ENCODE measurements at regions not wholly inside any gene's neighbourhood (a gene's known extent, or its start where the extent isn't known, plus 50 kb on each side); places are given as distances from the start of the nearest gene placed in this dataset.
"Not testable (repeated sequence)": the region's sequence is repeated elsewhere in the genome, so short reads cannot be mapped to it uniquely, and the experiment has no call there.

DNA sequence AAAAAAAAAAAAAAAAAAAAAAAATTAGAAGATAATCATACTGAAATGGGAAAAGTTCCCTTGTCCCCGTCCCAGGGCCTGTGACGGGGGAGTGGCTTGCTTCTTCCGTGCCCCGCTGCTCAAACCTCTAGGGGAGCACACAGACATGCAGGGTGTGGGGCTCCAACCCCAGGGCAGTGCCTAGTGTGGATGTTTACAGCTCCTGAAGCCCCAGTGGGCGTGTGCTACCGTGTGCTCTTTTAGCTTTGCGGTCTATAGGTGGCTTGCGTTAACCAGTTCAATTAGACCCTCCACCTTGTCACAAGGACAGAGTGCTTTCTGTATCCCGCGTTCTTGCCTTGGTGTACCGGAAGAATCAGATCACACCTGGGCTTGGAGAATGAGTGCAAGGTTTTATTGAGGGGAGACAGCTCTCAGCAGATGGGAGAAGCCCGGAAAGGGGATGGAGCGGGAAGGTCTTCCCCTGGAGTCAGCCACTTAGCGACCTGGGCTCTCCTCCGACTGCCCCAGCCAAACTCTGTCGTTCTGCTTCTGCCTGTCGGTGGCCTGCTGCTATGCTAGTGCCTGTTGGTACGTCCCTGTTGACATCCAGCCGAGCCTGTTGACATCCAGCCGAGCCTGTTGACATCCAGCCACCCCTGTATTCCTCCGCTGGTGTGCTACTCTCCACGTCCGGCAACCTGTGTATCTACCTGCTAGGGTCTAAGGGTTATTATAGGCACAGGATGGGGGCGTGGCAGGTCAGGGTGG, 569.8 kb downstream of the VGLL3 start:
- Mint-ChIP-seq H3K9me3 (peaks cover 14% of the 10 kb centered on the region), H3K27me3 (no peaks in the 10 kb centered on the region), H3K4me1 (ENCODE audit: low read depth) (no peaks in the 10 kb centered on the region), H3K4me3 (no peak overlapping the region), H3K27ac (no peak overlapping the region), H3K36me3 (no peaks in the 10 kb centered on the region)
- no peak for DNase-seq
- ChIA-PET CTCF (no interaction called here), POLR2A (no interaction called here)
- intact Hi-C loops (cut with micrococcal nuclease): no loop called here

DNA sequence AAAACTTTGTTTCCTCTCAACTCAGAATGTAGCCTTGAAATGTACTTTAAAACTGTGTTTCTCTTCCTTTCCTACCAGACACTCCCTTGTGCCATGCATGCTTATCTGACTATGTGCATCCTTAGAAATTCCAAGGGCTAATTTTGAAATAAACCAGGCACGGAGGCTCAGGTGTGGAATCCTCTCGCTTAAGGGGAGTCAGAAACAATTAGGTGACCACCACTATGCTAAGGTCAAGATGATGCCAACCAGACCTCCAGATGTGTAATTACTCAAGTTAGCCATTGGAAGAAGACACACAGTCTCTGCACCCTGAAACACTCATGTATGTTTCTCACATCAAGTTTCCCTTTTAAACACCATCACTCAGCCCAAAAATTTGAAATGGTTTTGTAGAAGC, 572.1 kb downstream of the VGLL3 start:
- Mint-ChIP-seq H3K4me3 (no peak overlapping the region), H3K36me3 (no peaks in the 10 kb centered on the region), H3K27ac (no peak overlapping the region), H3K4me1 (ENCODE audit: low read depth) (no peaks in the 10 kb centered on the region), H3K9me3 (peaks cover 7% of the 10 kb centered on the region), H3K27me3 (no peaks in the 10 kb centered on the region)
- DNase-seq: no peak
- CTCF ChIA-PET: no interaction called here
- POLR2A ChIA-PET: no interaction called here
- intact Hi-C loops (cut with micrococcal nuclease): no loop called here

DNA sequence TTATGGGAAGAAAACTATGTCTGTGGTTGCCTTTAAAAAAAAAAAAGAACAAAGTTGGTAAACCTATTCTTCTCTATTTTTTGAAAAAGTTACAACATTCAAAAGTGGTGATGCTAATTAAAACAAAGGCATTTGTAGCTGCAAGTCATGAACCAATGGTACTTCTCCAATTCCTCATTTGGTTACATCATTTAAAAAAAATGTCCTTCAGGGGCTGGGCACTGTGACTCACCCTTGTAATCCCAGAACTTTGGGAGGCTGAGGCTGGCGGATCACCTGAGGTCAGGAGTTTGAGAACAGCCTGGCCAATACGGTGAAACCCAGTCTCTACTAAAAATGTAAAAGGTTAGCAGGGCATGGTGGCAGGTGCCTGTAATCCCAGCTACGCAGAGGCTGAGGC, 574.6 kb downstream of the VGLL3 start:
- DNase-seq: no peak
- ChIA-PET CTCF (no interaction called here), POLR2A (no interaction called here)
- Mint-ChIP-seq H3K4me3 (no peak overlapping the region), H3K27ac (no peak overlapping the region), H3K27me3 (no peaks in the 10 kb centered on the region), H3K36me3 (no peaks in the 10 kb centered on the region), H3K9me3 (peaks cover 8% of the 10 kb centered on the region), H3K4me1 (ENCODE audit: low read depth) (no peaks in the 10 kb centered on the region)
- intact Hi-C loops (cut with micrococcal nuclease): no loop called here

- Mint-ChIP-seq H3K27ac (no peak overlapping the region), H3K4me1 (ENCODE audit: low read depth) (no peaks in the 10 kb centered on the region), H3K4me3 (no peak overlapping the region), H3K36me3 (no peaks in the 10 kb centered on the region), H3K27me3 (no peaks in the 10 kb centered on the region), H3K9me3 (peaks cover 13% of the 10 kb centered on the region)
- CTCF ChIA-PET: no interaction called here
- no peak for DNase-seq
- POLR2A ChIA-PET: no interaction called here
- intact Hi-C loops (cut with micrococcal nuclease): no loop called here
These were observed 577.3 kb downstream of the VGLL3 start for GRCh38 chr3:86413645-86414044.

DNA sequence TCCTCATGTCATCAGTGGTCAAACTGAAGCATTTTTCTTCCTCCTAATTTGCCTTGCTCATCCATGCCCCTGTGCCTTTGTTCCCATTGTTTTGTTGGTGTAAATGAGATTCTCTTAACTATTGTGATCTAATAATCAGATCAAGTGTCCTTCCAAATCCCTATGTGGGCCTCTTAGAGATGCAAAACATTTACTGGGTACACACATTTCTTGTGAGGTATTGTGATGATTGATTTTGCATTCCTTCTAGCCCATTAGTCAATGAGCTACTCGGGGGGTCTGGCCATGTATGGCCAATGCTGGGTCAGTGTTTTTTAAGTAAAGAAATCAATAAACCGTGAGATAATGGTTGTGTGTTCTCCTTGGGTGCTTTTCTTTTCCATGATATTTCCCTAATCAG, 580.4 kb downstream of the VGLL3 start:
- DNase-seq: no peak
- peaks cover 11% of the 10 kb centered on the region for H3K9me3 Mint-ChIP-seq
- ChIA-PET CTCF (no interaction called here), POLR2A (no interaction called here)
- H3K4me3 Mint-ChIP-seq: no peak overlapping the region
- no peaks in the 10 kb centered on the region for H3K4me1 Mint-ChIP-seq (ENCODE audit: low read depth)
- intact Hi-C loops (cut with micrococcal nuclease): no loop called here
- H3K27ac Mint-ChIP-seq: no peak overlapping the region
- no peaks in the 10 kb centered on the region for H3K36me3 Mint-ChIP-seq
- H3K27me3 Mint-ChIP-seq: no peaks in the 10 kb centered on the region

DNA sequence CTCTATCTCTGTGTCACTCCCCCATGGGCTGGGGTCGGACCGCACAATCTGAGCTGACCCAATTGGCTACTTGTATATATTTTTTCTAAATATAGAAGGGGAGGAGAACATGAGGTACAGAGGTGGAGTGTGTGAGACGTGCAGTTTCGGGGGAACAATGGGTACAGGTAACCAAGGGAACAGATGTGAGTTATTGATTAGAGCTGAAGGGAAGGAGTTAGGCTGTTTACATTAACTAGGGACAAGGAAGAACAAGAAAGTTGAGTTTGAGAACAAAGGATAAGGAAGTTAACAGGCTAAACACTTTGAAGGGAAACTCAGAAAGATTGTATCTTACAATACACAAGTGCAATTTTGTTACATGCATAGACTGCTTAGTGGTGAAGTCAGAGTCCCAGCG, 601.2 kb downstream of the VGLL3 start:
- H3K36me3 Mint-ChIP-seq; H3K4me3 Mint-ChIP-seq; H3K27me3 Mint-ChIP-seq; CTCF ChIA-PET; intact Hi-C loops (cut with micrococcal nuclease); H3K27ac Mint-ChIP-seq; POLR2A ChIA-PET; DNase-seq; H3K4me1 Mint-ChIP-seq (ENCODE audit: low read depth): not testable (repeated sequence)
- H3K9me3 Mint-ChIP-seq: peaks cover 16% of the 10 kb centered on the region

GRCh38 chr3:86388820-86389219, 602.1 kb downstream of the VGLL3 start:
- Mint-ChIP-seq H3K9me3 (peaks cover 17% of the 10 kb centered on the region), H3K4me1 (ENCODE audit: low read depth) (no peaks in the 10 kb centered on the region), H3K27ac (no peak overlapping the region), H3K27me3 (no peaks in the 10 kb centered on the region), H3K4me3 (no peak overlapping the region), H3K36me3 (no peaks in the 10 kb centered on the region)
- DNase-seq: no peak
- intact Hi-C loops (cut with micrococcal nuclease): no loop called here
- CTCF ChIA-PET: no interaction called here
- POLR2A ChIA-PET: no interaction called here

DNA sequence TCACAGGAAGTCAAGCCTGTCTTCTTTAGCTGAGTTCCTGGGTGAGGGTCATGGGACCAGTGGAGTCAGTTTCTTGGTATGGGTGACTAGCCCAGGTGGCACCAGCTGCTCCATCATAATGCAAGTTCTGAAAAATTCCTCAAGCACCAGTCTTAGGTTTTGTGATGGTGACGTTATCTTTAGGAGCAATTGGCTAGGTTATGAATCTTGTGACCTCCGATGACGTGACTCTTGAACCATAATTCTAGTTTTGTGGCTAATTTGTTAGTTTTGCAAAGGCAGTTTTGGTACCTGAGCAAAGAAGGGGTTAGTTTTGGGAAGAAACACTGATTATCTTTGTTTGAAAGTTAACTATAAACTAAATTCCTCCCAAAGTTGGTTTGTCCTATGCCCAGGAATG, 608.4 kb downstream of the VGLL3 start:
- POLR2A ChIA-PET: no interaction called here
- Mint-ChIP-seq H3K9me3 (peaks cover 18% of the 10 kb centered on the region), H3K36me3 (no peaks in the 10 kb centered on the region), H3K27ac (no peak overlapping the region), H3K27me3 (no peaks in the 10 kb centered on the region), H3K4me1 (ENCODE audit: low read depth) (no peaks in the 10 kb centered on the region), H3K4me3 (no peak overlapping the region)
- intact Hi-C loops (cut with micrococcal nuclease): no loop called here
- CTCF ChIA-PET: no interaction called here
- no peak for DNase-seq

- H3K4me1 Mint-ChIP-seq (ENCODE audit: low read depth): no peaks in the 10 kb centered on the region
- no peaks in the 10 kb centered on the region for H3K27me3 Mint-ChIP-seq
- H3K9me3 Mint-ChIP-seq: peaks cover 11% of the 10 kb centered on the region
- ChIA-PET POLR2A (no interaction called here), CTCF (no interaction called here)
- intact Hi-C loops (cut with micrococcal nuclease): no loop called here
- H3K4me3 Mint-ChIP-seq: no peak overlapping the region
- H3K27ac Mint-ChIP-seq: no peak overlapping the region
- H3K36me3 Mint-ChIP-seq: no peaks in the 10 kb centered on the region
- no peak for DNase-seq
These were observed 609.7 kb downstream of the VGLL3 start for GRCh38 chr3:86381247-86381646.

DNA sequence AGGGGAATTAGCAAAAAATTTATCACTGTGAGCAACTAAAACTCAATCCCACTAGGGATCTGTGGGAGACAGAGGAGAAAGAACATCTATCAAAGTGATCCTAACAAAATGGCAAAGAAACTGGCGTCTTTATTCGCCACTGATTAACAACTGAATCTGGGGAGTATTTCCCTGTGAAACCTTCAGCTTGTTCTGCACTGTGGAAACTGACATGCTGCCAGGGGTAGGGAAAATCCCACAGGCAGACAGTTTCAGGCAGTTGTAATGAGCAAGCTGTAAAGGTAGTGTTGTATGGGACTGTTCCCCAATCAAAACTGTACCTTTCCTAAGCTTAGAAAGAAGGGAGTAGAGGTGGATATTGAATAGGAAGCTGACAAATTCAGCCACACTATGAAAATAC, 611.7 kb downstream of the VGLL3 start:
- H3K27ac Mint-ChIP-seq: no peak overlapping the region
- DNase-seq: no peak
- H3K9me3 Mint-ChIP-seq: peaks cover 15% of the 10 kb centered on the region
- ChIA-PET POLR2A (no interaction called here), CTCF (no interaction called here)
- H3K4me1 Mint-ChIP-seq (ENCODE audit: low read depth): no peaks in the 10 kb centered on the region
- no peak overlapping the region for H3K4me3 Mint-ChIP-seq
- no peaks in the 10 kb centered on the region for H3K27me3 Mint-ChIP-seq
- no peaks in the 10 kb centered on the region for H3K36me3 Mint-ChIP-seq
- intact Hi-C loops (cut with micrococcal nuclease): no loop called here

DNA sequence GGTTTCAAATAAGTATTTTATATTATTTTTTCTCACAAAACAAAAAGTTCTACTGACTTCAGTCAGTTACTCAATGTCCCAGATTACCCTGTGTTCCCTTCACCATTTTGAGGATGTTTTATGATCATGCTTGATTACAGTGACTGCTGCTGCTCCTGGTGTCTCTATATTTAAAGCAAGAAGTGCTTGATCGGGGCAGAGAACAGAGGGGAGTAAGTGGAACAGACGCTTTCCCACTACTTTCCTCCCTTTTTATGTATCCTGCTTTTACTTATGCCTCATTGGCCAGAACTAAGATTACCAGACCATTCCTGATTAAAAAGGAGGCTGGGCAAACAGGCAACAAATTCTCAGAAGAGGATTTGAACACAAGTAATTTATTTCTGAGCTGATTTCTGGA, 612.1 kb downstream of the VGLL3 start:
- DNase-seq: no peak
- H3K4me1 Mint-ChIP-seq (ENCODE audit: low read depth): no peaks in the 10 kb centered on the region
- intact Hi-C loops (cut with micrococcal nuclease): no loop called here
- no peaks in the 10 kb centered on the region for H3K36me3 Mint-ChIP-seq
- no peak overlapping the region for H3K27ac Mint-ChIP-seq
- ChIA-PET POLR2A (no interaction called here), CTCF (no interaction called here)
- H3K27me3 Mint-ChIP-seq: no peaks in the 10 kb centered on the region
- H3K9me3 Mint-ChIP-seq: peaks cover 14% of the 10 kb centered on the region
- H3K4me3 Mint-ChIP-seq: no peak overlapping the region

DNA sequence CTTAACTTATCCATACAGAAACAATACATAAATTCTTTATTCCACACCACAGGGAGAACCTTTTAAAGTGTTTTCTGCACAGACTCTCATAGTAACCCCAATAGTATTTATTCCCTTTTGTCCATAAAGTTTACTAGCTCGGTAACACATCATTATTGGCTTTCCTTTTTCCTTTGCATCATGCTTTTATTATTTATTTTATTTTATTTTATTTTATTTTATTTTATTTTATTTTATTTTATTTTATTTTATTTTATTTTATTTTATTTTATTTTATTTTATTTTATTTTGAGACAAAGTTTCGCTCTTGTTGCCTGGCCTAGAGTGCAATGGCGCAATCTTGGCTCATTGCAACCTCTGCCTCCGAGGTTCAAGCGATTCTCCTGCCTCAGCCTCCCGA, 655.4 kb downstream of the VGLL3 start:
- H3K27me3 Mint-ChIP-seq; intact Hi-C loops (cut with micrococcal nuclease); H3K4me1 Mint-ChIP-seq (ENCODE audit: low read depth); H3K36me3 Mint-ChIP-seq; DNase-seq; H3K27ac Mint-ChIP-seq; H3K4me3 Mint-ChIP-seq; CTCF ChIA-PET; POLR2A ChIA-PET; H3K9me3 Mint-ChIP-seq: not testable (repeated sequence)

DNA sequence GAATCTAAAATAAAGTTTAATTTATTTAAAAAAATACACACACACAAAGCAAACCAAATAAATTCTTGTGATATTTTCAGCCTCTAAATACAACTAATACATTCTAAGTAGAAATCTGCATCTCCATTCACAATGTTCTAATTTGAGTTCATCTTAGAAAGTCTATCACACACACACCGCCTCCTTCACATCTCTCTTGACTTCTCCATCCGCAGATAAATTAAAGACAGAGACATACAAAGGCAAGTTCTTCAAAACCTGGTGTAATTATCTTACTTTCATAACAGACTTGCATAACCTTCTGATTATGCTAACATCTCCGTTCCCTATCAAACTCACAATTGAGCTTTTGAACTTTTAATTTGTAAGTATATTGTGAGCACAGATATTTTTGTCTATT, 657.3 kb downstream of the VGLL3 start:
- ChIA-PET POLR2A (no interaction called here), CTCF (no interaction called here)
- intact Hi-C loops (cut with micrococcal nuclease): no loop called here
- no peaks in the 10 kb centered on the region for H3K27me3 Mint-ChIP-seq
- H3K4me1 Mint-ChIP-seq (ENCODE audit: low read depth): no peaks in the 10 kb centered on the region
- H3K9me3 Mint-ChIP-seq: peaks cover 3% of the 10 kb centered on the region
- no peak overlapping the region for H3K27ac Mint-ChIP-seq
- no peak for DNase-seq
- H3K4me3 Mint-ChIP-seq: no peak overlapping the region
- no peaks in the 10 kb centered on the region for H3K36me3 Mint-ChIP-seq

- intact Hi-C loops (cut with micrococcal nuclease): no loop called here
- CTCF ChIA-PET: no interaction called here
- Mint-ChIP-seq H3K4me1 (ENCODE audit: low read depth) (no peaks in the 10 kb centered on the region), H3K4me3 (no peak overlapping the region), H3K27me3 (no peaks in the 10 kb centered on the region), H3K27ac (no peak overlapping the region), H3K9me3 (peaks cover 10% of the 10 kb centered on the region), H3K36me3 (no peaks in the 10 kb centered on the region)
- DNase-seq: no peak
- POLR2A ChIA-PET: no interaction called here
These were observed 687.0 kb downstream of the VGLL3 start for GRCh38 chr3:86303935-86304334.

Data from activated CD4-positive, alpha-beta memory T cell treated with anti-CD3 and anti-CD28 coated beads for 36 hours (primary cell).